AG04450 (cell line): ENCODE measurements at regions not wholly inside any gene's neighbourhood (a gene's known extent, or its start where the extent isn't known, plus 50 kb on each side); places are given as distances from the start of the nearest gene placed in this dataset.

Source experiments
- CTCF ChIA-PET: fragments of 300-600, 350-600 bp; formaldehyde crosslinking; extraction: SDS; loops from one replicate; lab custom pipeline; 2022; ENCODE audit warnings: antibody characterized with exemption, inconsistent platforms; lab: Charles Lee
- POLR2A ChIA-PET: fragments of 350-600 bp; formaldehyde crosslinking; extraction: SDS; loops from one replicate; lab custom pipeline; 2021; ENCODE audit warnings: antibody characterized with exemption, inconsistent platforms; lab: Yijun Ruan, JAX
- DNase-seq: peaks from one replicate; pipeline ENCODE4 v3.0.0-alpha.2; 2011; ENCODE audit warnings: low read depth, low spot score
- H3K27ac ChIP-seq: one replicate; pipeline ENCODE4 v1.5.1; 2012; ENCODE audit warnings: low read depth, low read length, control low read depth
- H3K27me3 ChIP-seq: one replicate; pipeline ENCODE4 v1.6.0; 2012; ENCODE audit warnings: low read length; ENCODE audit not compliant: control insufficient read depth, insufficient read depth
- H3K4me3 ChIP-seq: 2 replicates; pipeline ENCODE4 v1.5.1; 2011; ENCODE audit warnings: mild to moderate bottlenecking, low read depth, low read length, control low read depth
- H3K9me3 ChIP-seq: 2 replicates; pipeline ENCODE4 v1.5.1; 2012; ENCODE audit warnings: low read length; ENCODE audit not compliant: control insufficient read depth, insufficient read depth
- CTCF ChIP-seq: IDR thresholded peaks from 2 replicates; pipeline ENCODE4 v1.5.1; 2011; ENCODE audit warnings: low read depth, low read length, control low read depth, inconsistent platforms

- DNase-seq = no peak
- no peak for TF ChIP-seq CTCF
- CTCF ChIA-PET = no interaction called here
These were observed 186.0 kb upstream of the FOXF1 start for GRCh38 chr16:86324320-86324719.

GRCh38 chr16:86325360-86325759 is 185.0 kb upstream of the FOXF1 start:
- POLR2A ChIA-PET = no interaction called here
- no peak overlapping the region for H3K4me3 ChIP-seq
- no peak for TF ChIP-seq CTCF
- H3K27me3 ChIP-seq = no peaks in the 10 kb centered on the region
- CTCF ChIA-PET = no interaction called here
- no peak for DNase-seq
- peaks cover 13% of the 10 kb centered on the region for H3K9me3 ChIP-seq
- H3K27ac ChIP-seq = no peak overlapping the region

More at GRCh38 chr16:86324320-86324719, 186.0 kb upstream of the FOXF1 start:
- H3K27ac ChIP-seq = no peak overlapping the region
- H3K4me3 ChIP-seq = no peak overlapping the region
- peaks cover 13% of the 10 kb centered on the region for H3K9me3 ChIP-seq
- no peaks in the 10 kb centered on the region for H3K27me3 ChIP-seq
- POLR2A ChIA-PET = no interaction called here

- Histone ChIP-seq H3K4me3 (no peak overlapping the region), H3K27ac (no peak overlapping the region), H3K9me3 (peaks cover 13% of the 10 kb centered on the region), H3K27me3 (peaks cover 1% of the 10 kb centered on the region)
- ChIA-PET POLR2A (interaction anchor here (0.6 kb wide), 1 partner anchor 31 kb away, joined by 3 read pairs; no protein-coding TSS in a partner anchor), CTCF (no interaction called here)
- DNase-seq = no peak
- TF ChIP-seq CTCF = no peak
These were observed 184.4 kb upstream of the FOXF1 start for GRCh38 chr16:86325895-86326294.

GRCh38 chr16:86327321-86327720 is 183.0 kb upstream of the FOXF1 start:
- DNase-seq = no peak
- Histone ChIP-seq H3K4me3 (no peak overlapping the region), H3K27ac (no peak overlapping the region), H3K27me3 (peaks cover 6% of the 10 kb centered on the region), H3K9me3 (peaks cover 13% of the 10 kb centered on the region)
- ChIA-PET CTCF (no interaction called here), POLR2A (interaction anchor here (0.7 kb wide), 1 partner anchor 17 kb away, joined by 4 read pairs; no protein-coding TSS in a partner anchor)
- no peak for TF ChIP-seq CTCF

GRCh38 chr16:86330906-86331305 is 179.4 kb upstream of the FOXF1 start:
- CTCF ChIA-PET = interaction anchor here (0.6 kb wide), 1 partner anchor 1130 kb away, joined by 4 read pairs; no protein-coding TSS in a partner anchor
- Histone ChIP-seq H3K4me3 (no peak overlapping the region), H3K27ac (no peak overlapping the region), H3K9me3 (no peaks in the 10 kb centered on the region; the same call in 1 of the 2 replicates), H3K27me3 (peaks cover 7% of the 10 kb centered on the region)
- no peak for TF ChIP-seq CTCF
- POLR2A ChIA-PET = no interaction called here
- no peak for DNase-seq
